Neuronal stem cell (in vitro differentiated cells): ENCODE measurements at regions not wholly inside any gene's neighbourhood (a gene's known extent, or its start where the extent isn't known, plus 50 kb on each side); places are given as distances from the start of the nearest gene placed in this dataset.
"Not testable (repeated sequence)": the region's sequence is repeated elsewhere in the genome, so short reads cannot be mapped to it uniquely, and the experiment has no call there.

Experiments used
- DNase-seq: peaks from one replicate; pipeline ENCODE4 v3.0.0-alpha.2; 2013; ENCODE audit warnings: low spot score
- H2AFZ ChIP-seq: one replicate; pipeline ENCODE4 v1.6.1; 2013; ENCODE audit warnings: mild to moderate bottlenecking, low read length, inconsistent platforms
- H2AK5ac ChIP-seq: 2 replicates; pipeline ENCODE4 v1.6.1; 2013; ENCODE audit warnings: low read depth, mild to moderate bottlenecking, inconsistent platforms, low read length, moderate library complexity, mixed read lengths
- H2BK120ac ChIP-seq: 2 replicates; pipeline ENCODE4 v1.6.1; 2013; ENCODE audit warnings: low read depth, mild to moderate bottlenecking, inconsistent platforms, low read length, moderate library complexity, mixed read lengths
- H2BK12ac ChIP-seq: one replicate; pipeline ENCODE4 v1.6.1; 2013; ENCODE audit warnings: low read length, inconsistent platforms
- H2BK15ac ChIP-seq: 2 replicates; pipeline ENCODE4 v1.6.1; 2013; ENCODE audit warnings: mild to moderate bottlenecking, low read length, inconsistent platforms, mixed read lengths
- H2BK5ac ChIP-seq: one replicate; pipeline ENCODE4 v1.6.1; 2013; ENCODE audit warnings: inconsistent platforms, mild to moderate bottlenecking, low read length, moderate library complexity
- H3K14ac ChIP-seq: one replicate; pipeline ENCODE4 v1.6.1; 2013; ENCODE audit warnings: low read length, inconsistent platforms
- H3K18ac ChIP-seq: 2 replicates; pipeline ENCODE4 v1.6.1; 2013; ENCODE audit warnings: low read length, inconsistent platforms
- H3K23ac ChIP-seq: 2 replicates; pipeline ENCODE4 v1.6.1; 2013; ENCODE audit warnings: low read depth, mild to moderate bottlenecking, mixed read lengths, low read length, inconsistent platforms; ENCODE audit not compliant: poor library complexity
- H3K27ac ChIP-seq: replicated peaks from 3 replicates; pipeline ENCODE4 v1.5.1; 2013; ENCODE audit warnings: low read length, inconsistent platforms
- H3K27me3 ChIP-seq, 3 experiments: 2 replicates each; pipeline ENCODE4 v1.6.1; 2013; ENCODE audit warnings: low read length in 3 of 3, mild to moderate bottlenecking in 2 of 3, inconsistent platforms in 1 of 3, low read depth in 1 of 3, mixed read lengths in 1 of 3, moderate library complexity in 1 of 3; ENCODE audit not compliant: control insufficient read depth in 3 of 3, insufficient read depth in 3 of 3
- H3K36me3 ChIP-seq, 2 donors: replicated peaks in 1 of 2; 2 replicates each; pipeline ENCODE4 v1.6.1; 2013; ENCODE audit warnings: low read length in 2 of 2; ENCODE audit not compliant: control insufficient read depth in 2 of 2, insufficient read depth in 2 of 2
- H3K4ac ChIP-seq: 2 replicates; pipeline ENCODE4 v1.6.1; 2013; ENCODE audit warnings: inconsistent platforms, mild to moderate bottlenecking, low read length, moderate library complexity
- H3K4me1 ChIP-seq, 2 donors: 1 replicate in 1 of 2; 2 replicates in 1 of 2; pipeline ENCODE4 v1.6.1; 2013; ENCODE audit warnings: low read length in 2 of 2, low read depth in 1 of 2; ENCODE audit not compliant: control insufficient read depth in 2 of 2, insufficient read depth in 1 of 2
- H3K4me2 ChIP-seq: one replicate; pipeline ENCODE4 v1.6.1; 2013; ENCODE audit warnings: mild to moderate bottlenecking, low read length, inconsistent platforms; ENCODE audit not compliant: insufficient read depth, poor library complexity, severe bottlenecking
- H3K4me3 ChIP-seq, 2 donors: 2 replicates each; pipeline ENCODE4 v1.5.1; 2013; ENCODE audit warnings: low read length in 2 of 2, mild to moderate bottlenecking in 2 of 2, inconsistent platforms in 1 of 2, moderate library complexity in 1 of 2
- H3K79me1 ChIP-seq: one replicate; pipeline ENCODE4 v1.6.1; 2013; ENCODE audit warnings: low read depth, mild to moderate bottlenecking, inconsistent platforms, low read length, moderate library complexity
- H3K9ac ChIP-seq: one replicate; pipeline ENCODE4 v1.6.1; 2013; ENCODE audit warnings: mild to moderate bottlenecking, low read depth, low read length, inconsistent platforms; ENCODE audit not compliant: poor library complexity
- H3K9me3 ChIP-seq, 2 donors: replicated peaks in 1 of 2; 2 replicates each; pipeline versions ENCODE3 to v1.6.1; 2013; ENCODE audit warnings: low read length in 2 of 2, mild to moderate bottlenecking in 2 of 2, inconsistent platforms in 1 of 2, low read depth in 1 of 2, mixed read lengths in 1 of 2, moderate library complexity in 1 of 2; ENCODE audit not compliant: control insufficient read depth in 2 of 2, insufficient read depth in 1 of 2
- H4K8ac ChIP-seq: one replicate; pipeline ENCODE4 v1.6.1; 2013; ENCODE audit warnings: low read depth, mild to moderate bottlenecking, inconsistent platforms, low read length, moderate library complexity
- H4K91ac ChIP-seq: one replicate; pipeline ENCODE4 v1.6.1; 2013; ENCODE audit warnings: low read length, low read depth, mild to moderate bottlenecking, inconsistent platforms; ENCODE audit not compliant: poor library complexity
- WGBS, 2 donors: extraction: QIAGEN DNeasy Blood & Tissue Kit; methylation state at CpG; one replicate each; pipeline ENCODE4 v1.1.7; 2013; ENCODE audit warnings: missing lambda C conversion rate in 2 of 2, mixed read lengths in 1 of 2; ENCODE audit not compliant: insufficient read length in 2 of 2, insufficient replicate concordance in 1 of 2; ENCODE audit errors: extremely low coverage in 2 of 2; 5-methylcytosine and 5-hydroxymethylcytosine counted together

DNA sequence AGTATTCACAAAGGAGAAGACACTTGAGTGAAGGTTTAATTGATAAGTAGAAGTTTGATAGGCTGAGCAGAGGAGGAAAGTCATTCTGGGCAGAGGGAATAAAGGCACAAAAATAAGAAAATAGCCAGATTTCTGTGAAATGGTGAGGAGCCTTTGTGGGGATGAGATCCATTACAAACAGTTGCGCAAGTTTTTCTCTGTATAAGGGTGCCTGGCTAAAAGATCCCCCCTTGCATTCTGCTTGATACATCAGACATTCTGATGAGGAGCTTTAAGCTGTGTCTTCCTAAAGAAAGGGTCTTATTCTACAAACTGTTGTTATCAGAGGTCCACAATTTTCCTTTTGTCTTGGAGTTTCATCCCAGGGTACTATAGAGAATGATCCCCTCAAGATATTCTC, 112.0 kb downstream of the ARHGAP36 start:
- no peak overlapping the region for H4K8ac ChIP-seq
- H3K9ac ChIP-seq, result no peak overlapping the region
- H2BK5ac ChIP-seq, result no peak overlapping the region
- H2AK5ac ChIP-seq, result no peak overlapping the region
- H2AFZ ChIP-seq, result no peak overlapping the region
- no peak overlapping the region for H3K4ac ChIP-seq
- H3K4me1 ChIP-seq, result no peaks in the 10 kb centered on the region
- H3K9me3 ChIP-seq, result no peaks in the 10 kb centered on the region
- H3K4me3 ChIP-seq, result no peak overlapping the region
- no peak overlapping the region for H3K18ac ChIP-seq
- H3K79me1 ChIP-seq, result no peaks in the 10 kb centered on the region
- no peaks in the 10 kb centered on the region for H3K27me3 ChIP-seq
- H3K14ac ChIP-seq, result no peak overlapping the region
- no peaks in the 10 kb centered on the region for H3K36me3 ChIP-seq
- H3K4me2 ChIP-seq, result no peak overlapping the region
- no peak overlapping the region for H3K27ac ChIP-seq
- no peak overlapping the region for H2BK15ac ChIP-seq
- H4K91ac ChIP-seq, result no peak overlapping the region
- no peak for DNase-seq
- no CpG with 5 or more reads among the region's 1 CpG for WGBS, 2 donors
- H3K23ac ChIP-seq, result no peak overlapping the region
- H2BK120ac ChIP-seq, result no peak overlapping the region
- no peak overlapping the region for H2BK12ac ChIP-seq

DNA sequence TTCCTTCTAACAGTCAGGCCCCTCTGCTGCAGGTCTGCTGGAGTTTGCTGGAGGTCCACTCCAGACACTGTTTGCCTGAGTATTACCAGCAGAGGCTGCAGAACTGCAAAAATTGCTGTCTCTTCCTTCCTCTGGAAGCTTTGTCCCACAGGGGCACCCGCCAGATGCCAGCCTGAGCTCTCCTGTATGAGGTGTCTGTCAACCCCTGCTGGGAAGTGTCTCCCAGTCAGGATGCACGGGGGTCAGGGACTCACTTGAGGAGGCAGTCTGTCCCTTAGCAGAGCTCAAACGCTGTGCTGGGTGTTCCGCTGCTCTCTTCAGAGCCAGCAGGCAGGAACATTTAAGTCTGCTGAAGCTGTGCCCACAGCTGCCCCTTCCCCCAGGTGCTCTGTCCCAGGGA, 105.5 kb downstream of the ARHGAP36 start:
- not testable (repeated sequence) for H3K27ac ChIP-seq, H3K14ac ChIP-seq, H3K4me1 ChIP-seq, H2BK12ac ChIP-seq, H3K79me1 ChIP-seq, H2BK15ac ChIP-seq, H3K9ac ChIP-seq, H3K9me3 ChIP-seq, H3K36me3 ChIP-seq, H2AFZ ChIP-seq, H2BK120ac ChIP-seq, H3K4ac ChIP-seq, H2BK5ac ChIP-seq, H3K4me3 ChIP-seq, H4K8ac ChIP-seq, H3K23ac ChIP-seq, H3K4me2 ChIP-seq, DNase-seq, H2AK5ac ChIP-seq, H4K91ac ChIP-seq, H3K18ac ChIP-seq, H3K27me3 ChIP-seq
- WGBS, 2 donors, result no CpG with 5 or more reads among the region's 4 CpGs

GRCh38 chrX:131157656-131158055, 99.5 kb downstream of the ARHGAP36 start:
- not testable (repeated sequence) for H2AK5ac ChIP-seq, H3K79me1 ChIP-seq, H3K27me3 ChIP-seq, H3K36me3 ChIP-seq, H2BK12ac ChIP-seq, H3K4me1 ChIP-seq, H2BK15ac ChIP-seq, H4K91ac ChIP-seq, DNase-seq, H4K8ac ChIP-seq, H2BK5ac ChIP-seq, H3K4ac ChIP-seq, H2BK120ac ChIP-seq, H2AFZ ChIP-seq, H3K27ac ChIP-seq, H3K23ac ChIP-seq, H3K14ac ChIP-seq, H3K9me3 ChIP-seq, H3K18ac ChIP-seq, H3K4me3 ChIP-seq, H3K9ac ChIP-seq
- WGBS, 2 donors, result no CpG with 5 or more reads among the region's 16 CpGs
- H3K4me2 ChIP-seq, result peak overlapping the region; percentile 11

GRCh38 chrX:131146702-131147101, 88.6 kb downstream of the ARHGAP36 start:
- H2AK5ac ChIP-seq, result no peak overlapping the region
- no peak for DNase-seq
- no peaks in the 10 kb centered on the region for H3K27me3 ChIP-seq
- no peak overlapping the region for H3K14ac ChIP-seq
- H3K4me3 ChIP-seq, result no peak overlapping the region
- WGBS, 2 donors, result no CpG with 5 or more reads among the region's 3 CpGs
- no peak overlapping the region for H2BK120ac ChIP-seq
- no peaks in the 10 kb centered on the region for H3K9me3 ChIP-seq
- H4K8ac ChIP-seq, result no peak overlapping the region
- H3K4me1 ChIP-seq, result no peaks in the 10 kb centered on the region
- no peak overlapping the region for H3K27ac ChIP-seq
- H2BK12ac ChIP-seq, result no peak overlapping the region
- no peak overlapping the region for H2BK15ac ChIP-seq
- no peak overlapping the region for H3K4me2 ChIP-seq
- no peak overlapping the region for H3K18ac ChIP-seq
- no peak overlapping the region for H4K91ac ChIP-seq
- no peaks in the 10 kb centered on the region for H3K79me1 ChIP-seq
- no peak overlapping the region for H3K23ac ChIP-seq
- no peak overlapping the region for H3K9ac ChIP-seq
- no peak overlapping the region for H3K4ac ChIP-seq
- H3K36me3 ChIP-seq, result no peaks in the 10 kb centered on the region
- H2AFZ ChIP-seq, result no peak overlapping the region
- H2BK5ac ChIP-seq, result no peak overlapping the region
